Sigmoid colon (tissue), 6 donors: ENCODE measurements at regions not wholly inside any gene's neighbourhood (a gene's known extent, or its start where the extent isn't known, plus 50 kb on each side); places are given as distances from the start of the nearest gene placed in this dataset.

ENCODE experiments used
- DNase-seq: peaks from one replicate; pipeline ENCODE4 v3.0.0-alpha.2; 2019
- H3K27ac ChIP-seq, 4 donors: fragments of 200-600 bp; sonication (generic); one replicate each; pipeline ENCODE4 v1.5.1; 2016 to 2019; ENCODE audit warnings: mild to moderate bottlenecking in 1 of 4
- H3K27me3 ChIP-seq, 3 donors: fragments of 200-600 bp; sonication (generic); one replicate each; pipeline ENCODE4 v1.5.1; 2019; ENCODE audit warnings: mild to moderate bottlenecking in 1 of 3
- H3K36me3 ChIP-seq, 4 donors: fragments of 200-600 bp; sonication (generic); one replicate each; pipeline ENCODE4 v1.5.1; 2016 to 2019
- H3K4me1 ChIP-seq, 4 donors: fragments of 200-600 bp; sonication (generic); one replicate each; pipeline ENCODE4 v1.5.1; 2017 to 2019
- H3K4me3 ChIP-seq, 4 donors: fragments of 200-600 bp; sonication (generic); one replicate each; pipeline ENCODE4 v1.5.1; 2017 to 2019; ENCODE audit warnings: mild to moderate bottlenecking in 2 of 4, moderate library complexity in 1 of 4
- H3K9me3 ChIP-seq, 4 donors: fragments of 200-600 bp in 3 of 4; sonication (generic) in 3 of 4; one replicate each; pipeline versions ENCODE4 v1.5.1 to v1.6.1; 2013 to 2019
- CTCF ChIP-seq, 4 experiments: fragments of 450-650 bp in 3 of 4; fragments of 200-600 bp in 1 of 4; IDR thresholded peaks; one replicate each; pipeline ENCODE4 v1.5.1; 2016 to 2019; ENCODE audit warnings: antibody characterized with exemption in 4 of 4, mild to moderate bottlenecking in 3 of 4, moderate library complexity in 2 of 4
- EP300 ChIP-seq, 4 donors: sonication (generic); formaldehyde crosslinking; IDR thresholded peaks; one replicate each; pipeline ENCODE4 v1.6.1; 2017; ENCODE audit warnings: antibody characterized with exemption in 4 of 4
- POLR2A ChIP-seq, 2 donors: fragments of 450-650 bp; IDR thresholded peaks; one replicate each; pipeline ENCODE4 v1.6.1; 2016; ENCODE audit warnings: antibody characterized with exemption in 2 of 2, mild to moderate bottlenecking in 2 of 2, moderate library complexity in 2 of 2
- POLR2AphosphoS5 ChIP-seq, 4 donors: sonication (generic); formaldehyde crosslinking; IDR thresholded peaks; one replicate each; pipeline ENCODE4 v1.6.1; 2017; ENCODE audit warnings: antibody characterized with exemption in 4 of 4
- WGBS, 2 donors: extraction: QIAGEN DNeasy Blood & Tissue Kit; methylation state at CpG; one replicate each; pipeline ENCODE4 v1.1.7; 2013; 5-methylcytosine and 5-hydroxymethylcytosine counted together
- intact Hi-C: fragments of 100-400 bp; cut with DNase I; formaldehyde crosslinking; loops from one replicate; pipeline ENCODE4 v1.15.1; 2023
- donor health status: healthy with polysubstance abuse.
- donor health status: healthy.

GRCh38 chr12:107570721-107571120 lies 114.9 kb upstream of the PWP1 start:
- H3K4me3 ChIP-seq = no peak overlapping the region
- 30 to 55% methylated on average over 1 of the region's 1 CpG for WGBS, 2 donors
- no peaks in the 10 kb centered on the region for H3K27me3 ChIP-seq
- no peak overlapping the region for H3K27ac ChIP-seq
- no peaks in the 10 kb centered on the region for H3K36me3 ChIP-seq
- H3K9me3 ChIP-seq = no peaks in the 10 kb centered on the region
- DNase-seq = no peak
- no peaks in the 10 kb centered on the region for H3K4me1 ChIP-seq
- intact Hi-C loops = no loop called here
- TF ChIP-seq CTCF (IDR thresholded peaks at IDR 0.05) (no peak), EP300 (IDR thresholded peaks at IDR 0.05) (no peak), POLR2AphosphoS5 (IDR thresholded peaks at IDR 0.05) (no peak), POLR2A (IDR thresholded peaks at IDR 0.05) (no peak)

GRCh38 chr12:107571492-107571891 lies 114.1 kb upstream of the PWP1 start:
- intact Hi-C loops = no loop called here
- DNase-seq = no peak
- H3K4me1 ChIP-seq = no peaks in the 10 kb centered on the region
- H3K4me3 ChIP-seq = no peak overlapping the region
- no peaks in the 10 kb centered on the region for H3K27me3 ChIP-seq
- TF ChIP-seq POLR2A (IDR thresholded peaks at IDR 0.05) = no peak
- no peak for TF ChIP-seq CTCF (IDR thresholded peaks at IDR 0.05)
- TF ChIP-seq POLR2AphosphoS5 (IDR thresholded peaks at IDR 0.05) = no peak
- TF ChIP-seq EP300 (IDR thresholded peaks at IDR 0.05) = no peak
- H3K27ac ChIP-seq = no peak overlapping the region
- 83 to 87% methylated on average over 7 of the region's 7 CpGs for WGBS, 2 donors
- H3K9me3 ChIP-seq = no peaks in the 10 kb centered on the region
- no peaks in the 10 kb centered on the region for H3K36me3 ChIP-seq

GRCh38 chr12:107574691-107575090 lies 110.9 kb upstream of the PWP1 start:
- Histone ChIP-seq H3K36me3 (no peaks in the 10 kb centered on the region), H3K27me3 (no peaks in the 10 kb centered on the region), H3K9me3 (no peaks in the 10 kb centered on the region), H3K4me3 (no peak overlapping the region), H3K27ac (no peak overlapping the region), H3K4me1 (no peaks in the 10 kb centered on the region)
- WGBS, 2 donors = 71 to 82% methylated on average over 4 of the region's 4 CpGs
- TF ChIP-seq CTCF (IDR thresholded peaks at IDR 0.05) = no peak
- no peak for DNase-seq
- intact Hi-C loops = no loop called here

GRCh38 chr12:107580750-107581618 lies 104.6 kb upstream of the PWP1 start:
- H3K4me1 ChIP-seq = peaks cover 0 to 9% (median 7%) of the 10 kb centered on the region in 4 donors
- H3K4me3 ChIP-seq = peak overlapping the region in 2 of 4 donors; percentile 17 to 42
- WGBS, 2 donors = 29 to 54% methylated on average over 66 of the region's 66 CpGs
- TF ChIP-seq POLR2AphosphoS5 (IDR thresholded peaks at IDR 0.05) (no peak), POLR2A (IDR thresholded peaks at IDR 0.05) (no peak), CTCF (IDR thresholded peaks at IDR 0.05) (no peak), EP300 (IDR thresholded peaks at IDR 0.05) (no peak)
- H3K36me3 ChIP-seq = no peaks in the 10 kb centered on the region
- peaks cover 3 to 40% (median 17%) of the 10 kb centered on the region in 3 donors for H3K27me3 ChIP-seq
- no peak for DNase-seq
- H3K9me3 ChIP-seq = no peaks in the 10 kb centered on the region
- no peak overlapping the region for H3K27ac ChIP-seq
- intact Hi-C loops = no loop called here
